ENCODE measurements at regions not wholly inside any gene's neighbourhood (a gene's known extent, or its start where the extent isn't known, plus 50 kb on each side); places are given as distances from the start of the nearest gene placed in this dataset.

DNA sequence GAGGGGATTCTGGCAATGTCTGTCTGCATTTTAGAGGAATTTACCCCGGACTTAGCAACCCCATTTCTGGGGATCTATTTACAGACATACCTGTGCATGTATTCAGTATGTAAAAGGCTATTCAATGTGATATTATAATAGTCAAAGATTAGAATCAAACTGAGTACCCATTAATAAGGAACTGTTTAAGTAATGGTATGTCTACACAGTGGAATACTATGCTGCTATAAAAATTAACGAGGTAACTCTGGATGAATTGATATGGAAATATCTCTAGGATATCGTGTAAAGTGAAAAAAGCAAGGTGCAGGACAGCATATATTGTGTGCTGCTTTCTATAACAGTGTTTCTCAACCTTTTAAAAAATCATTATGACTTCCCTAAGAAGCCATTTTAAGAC is 186.9 kb downstream of the SEMA6A start:
- no peak overlapping the region for H2AFZ ChIP-seq (ENCODE audit: control insufficient read depth, low read length)
- dilution Hi-C loops (cut with MboI; ENCODE audit: extremely low pct_ligation_motif_present, low sequenced_read_pairs), result no loop called here
- no peak overlapping the region for H3K4me2 ChIP-seq (ENCODE audit: control insufficient read depth, extremely low read depth, insufficient read depth, low read depth, low read length)
- TF ChIP-seq, protein P1, sequence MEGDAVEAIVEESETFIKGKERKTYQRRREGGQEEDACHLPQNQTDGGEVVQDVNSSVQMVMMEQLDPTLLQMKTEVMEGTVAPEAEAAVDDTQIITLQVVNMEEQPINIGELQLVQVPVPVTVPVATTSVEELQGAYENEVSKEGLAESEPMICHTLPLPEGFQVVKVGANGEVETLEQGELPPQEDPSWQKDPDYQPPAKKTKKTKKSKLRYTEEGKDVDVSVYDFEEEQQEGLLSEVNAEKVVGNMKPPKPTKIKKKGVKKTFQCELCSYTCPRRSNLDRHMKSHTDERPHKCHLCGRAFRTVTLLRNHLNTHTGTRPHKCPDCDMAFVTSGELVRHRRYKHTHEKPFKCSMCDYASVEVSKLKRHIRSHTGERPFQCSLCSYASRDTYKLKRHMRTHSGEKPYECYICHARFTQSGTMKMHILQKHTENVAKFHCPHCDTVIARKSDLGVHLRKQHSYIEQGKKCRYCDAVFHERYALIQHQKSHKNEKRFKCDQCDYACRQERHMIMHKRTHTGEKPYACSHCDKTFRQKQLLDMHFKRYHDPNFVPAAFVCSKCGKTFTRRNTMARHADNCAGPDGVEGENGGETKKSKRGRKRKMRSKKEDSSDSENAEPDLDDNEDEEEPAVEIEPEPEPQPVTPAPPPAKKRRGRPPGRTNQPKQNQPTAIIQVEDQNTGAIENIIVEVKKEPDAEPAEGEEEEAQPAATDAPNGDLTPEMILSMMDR (optimal IDR thresholded peaks at IDR 0.05 in 1 of 3, IDR thresholded peaks at IDR 0.05 in 1 of 3, conservative IDR thresholded peaks at IDR 0.05 in 1 of 3; ENCODE audit: extremely low read depth in 1 of 3, insufficient read depth in 2 of 3, low read length in 3 of 3), result no peak
- TF ChIP-seq EZH2 (IDR thresholded peaks at IDR 0.05; ENCODE audit: low read length), result no peak
- H3K9me1 ChIP-seq (ENCODE audit: control insufficient read depth, extremely low read depth, insufficient read depth, low read length), result no peaks in the 10 kb centered on the region
- no peaks in the 10 kb centered on the region for H3K9me3 ChIP-seq (ENCODE audit: control insufficient read depth, low read depth, low read length)
- no peaks in the 10 kb centered on the region for H3K36me3 ChIP-seq (ENCODE audit: control insufficient read depth in 2 of 2, extremely low read depth in 1 of 2, insufficient read depth in 2 of 2, low read length in 2 of 2)
- no peaks in the 10 kb centered on the region for H3K27me3 ChIP-seq (ENCODE audit: control insufficient read depth, extremely low read depth, insufficient read depth, low read length)
- DNase-seq (ENCODE audit: low read depth, low spot score), result no peak
- no peaks in the 10 kb centered on the region for H3K79me2 ChIP-seq (ENCODE audit: control insufficient read depth, insufficient read depth, low read length)
- H3K4me1 ChIP-seq (ENCODE audit: control insufficient read depth, extremely low read depth, insufficient read depth, low read length), result no peaks in the 10 kb centered on the region
- no peak overlapping the region for H3K9ac ChIP-seq (ENCODE audit: control insufficient read depth, extremely low read depth, insufficient read depth, low read length)
- no peak for FAIRE-seq
- H3K4me3 ChIP-seq (ENCODE audit: control insufficient read depth in 2 of 3, extremely low read depth in 1 of 3, insufficient read depth in 2 of 3, low read depth in 1 of 3, low read length in 3 of 3), result no peak overlapping the region
- H3K27ac ChIP-seq (ENCODE audit: control insufficient read depth, insufficient read depth, low read length), result no peak overlapping the region
- no peaks in the 10 kb centered on the region for H4K20me1 ChIP-seq (ENCODE audit: control insufficient read depth, extremely low read depth, insufficient read depth, low read length)

DNA sequence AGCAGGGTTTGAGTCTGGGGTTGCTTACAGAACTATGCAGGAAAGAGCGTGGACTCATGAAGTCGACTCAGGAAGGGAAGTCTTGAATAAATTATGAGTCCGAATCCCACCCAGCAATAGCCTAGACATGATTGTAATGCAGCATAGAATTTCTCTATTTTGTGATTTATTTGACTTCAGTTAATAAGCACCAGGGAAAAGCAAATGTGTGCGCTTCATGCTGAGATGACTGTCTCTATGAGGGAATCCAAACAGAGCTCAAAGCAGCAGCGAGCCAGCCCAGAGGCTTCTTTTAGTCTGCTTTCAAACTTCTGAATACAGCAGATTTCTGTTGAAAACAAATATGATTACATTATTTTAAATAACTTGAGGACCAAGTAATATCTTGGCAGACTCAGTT is 188.0 kb downstream of the SEMA6A start:
- TF ChIP-seq EZH2 (IDR thresholded peaks at IDR 0.05; ENCODE audit: low read length), result no peak
- TF ChIP-seq, protein P1 (optimal IDR thresholded peaks at IDR 0.05 in 1 of 3, IDR thresholded peaks at IDR 0.05 in 1 of 3, conservative IDR thresholded peaks at IDR 0.05 in 1 of 3; ENCODE audit: extremely low read depth in 1 of 3, insufficient read depth in 2 of 3, low read length in 3 of 3), result no peak
- no peak overlapping the region for H2AFZ ChIP-seq (ENCODE audit: control insufficient read depth, low read length)
- no peaks in the 10 kb centered on the region for H3K36me3 ChIP-seq (ENCODE audit: control insufficient read depth in 2 of 2, extremely low read depth in 1 of 2, insufficient read depth in 2 of 2, low read length in 2 of 2)
- FAIRE-seq (no peak), DNase-seq (ENCODE audit: low read depth, low spot score) (no peak)
- no peaks in the 10 kb centered on the region for H3K27me3 ChIP-seq (ENCODE audit: control insufficient read depth, extremely low read depth, insufficient read depth, low read length)
- H3K9ac ChIP-seq (ENCODE audit: control insufficient read depth, extremely low read depth, insufficient read depth, low read length), result no peak overlapping the region
- H4K20me1 ChIP-seq (ENCODE audit: control insufficient read depth, extremely low read depth, insufficient read depth, low read length), result no peaks in the 10 kb centered on the region
- no peaks in the 10 kb centered on the region for H3K9me3 ChIP-seq (ENCODE audit: control insufficient read depth, low read depth, low read length)
- no peaks in the 10 kb centered on the region for H3K79me2 ChIP-seq (ENCODE audit: control insufficient read depth, insufficient read depth, low read length)
- dilution Hi-C loops (cut with MboI; ENCODE audit: extremely low pct_ligation_motif_present, low sequenced_read_pairs), result no loop called here
- H3K9me1 ChIP-seq (ENCODE audit: control insufficient read depth, extremely low read depth, insufficient read depth, low read length), result no peaks in the 10 kb centered on the region
- H3K4me3 ChIP-seq (ENCODE audit: control insufficient read depth in 2 of 3, extremely low read depth in 1 of 3, insufficient read depth in 2 of 3, low read depth in 1 of 3, low read length in 3 of 3), result no peak overlapping the region
- no peak overlapping the region for H3K4me2 ChIP-seq (ENCODE audit: control insufficient read depth, extremely low read depth, insufficient read depth, low read depth, low read length)
- H3K4me1 ChIP-seq (ENCODE audit: control insufficient read depth, extremely low read depth, insufficient read depth, low read length), result no peaks in the 10 kb centered on the region
- H3K27ac ChIP-seq (ENCODE audit: control insufficient read depth, insufficient read depth, low read length), result no peak overlapping the region

All from keratinocyte (primary cell).